Spleen (tissue), 7 donors: ENCODE measurements at regions not wholly inside any gene's neighbourhood (a gene's known extent, or its start where the extent isn't known, plus 50 kb on each side); places are given as distances from the start of the nearest gene placed in this dataset.

ENCODE experiments used
- POLR2A ChIP-seq, 3 donors: fragments of 450-650 bp; IDR thresholded peaks; one replicate each; pipeline ENCODE4 v1.5.1; 2017; ENCODE audit warnings: antibody characterized with exemption in 3 of 3, mild to moderate bottlenecking in 1 of 3
- POLR2AphosphoS5 ChIP-seq, 3 donors: sonication (generic); formaldehyde crosslinking; IDR thresholded peaks; one replicate each; pipeline ENCODE4 v1.5.1; 2017; ENCODE audit warnings: antibody characterized with exemption in 3 of 3
- TF ChIP-seq, protein P1 (sequence below), 11 experiments: fragments of 200-600 bp in 7 of 11; fragments of 450-650 bp in 4 of 11; sonication (generic) in 4 of 11; IDR thresholded peaks in 8 of 11; conservative IDR thresholded peaks in 3 of 11; 1 replicate in 7 of 11; 2 replicates in 4 of 11; pipeline versions ENCODE4 v1.4.0 to v1.8.0; 2016 to 2021; ENCODE audit warnings: antibody characterized with exemption in 11 of 11, inconsistent platforms in 4 of 11, mild to moderate bottlenecking in 1 of 11
- donor health status: DM: no; HTN: no; CAD: no; lungs with moderate emphysema.
- donor health status: DM: no; HTN: no; CAD: no.
- donor health status: DM: no; HTN: no; CAD: no.

DNA sequence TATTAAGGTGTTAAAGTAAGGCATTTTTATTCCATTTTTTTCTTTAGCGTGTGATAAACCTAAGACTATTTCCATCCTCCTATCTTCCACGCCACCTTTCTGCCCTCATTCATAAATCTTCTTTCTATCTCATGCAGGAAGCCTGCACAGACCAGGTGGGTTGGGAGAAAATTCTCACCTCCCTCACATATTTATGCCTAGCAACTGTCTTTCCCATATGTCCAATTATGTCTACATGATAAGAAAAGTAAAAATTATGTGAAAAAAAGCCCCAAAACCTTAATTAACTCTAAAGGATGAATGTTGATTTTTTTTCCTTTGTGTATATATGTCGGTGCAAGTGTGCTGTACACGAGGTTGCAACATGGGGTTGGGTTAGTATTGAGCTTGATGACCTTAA, 225.6 kb upstream of the GCFC2 start:
- TF ChIP-seq, protein P1, sequence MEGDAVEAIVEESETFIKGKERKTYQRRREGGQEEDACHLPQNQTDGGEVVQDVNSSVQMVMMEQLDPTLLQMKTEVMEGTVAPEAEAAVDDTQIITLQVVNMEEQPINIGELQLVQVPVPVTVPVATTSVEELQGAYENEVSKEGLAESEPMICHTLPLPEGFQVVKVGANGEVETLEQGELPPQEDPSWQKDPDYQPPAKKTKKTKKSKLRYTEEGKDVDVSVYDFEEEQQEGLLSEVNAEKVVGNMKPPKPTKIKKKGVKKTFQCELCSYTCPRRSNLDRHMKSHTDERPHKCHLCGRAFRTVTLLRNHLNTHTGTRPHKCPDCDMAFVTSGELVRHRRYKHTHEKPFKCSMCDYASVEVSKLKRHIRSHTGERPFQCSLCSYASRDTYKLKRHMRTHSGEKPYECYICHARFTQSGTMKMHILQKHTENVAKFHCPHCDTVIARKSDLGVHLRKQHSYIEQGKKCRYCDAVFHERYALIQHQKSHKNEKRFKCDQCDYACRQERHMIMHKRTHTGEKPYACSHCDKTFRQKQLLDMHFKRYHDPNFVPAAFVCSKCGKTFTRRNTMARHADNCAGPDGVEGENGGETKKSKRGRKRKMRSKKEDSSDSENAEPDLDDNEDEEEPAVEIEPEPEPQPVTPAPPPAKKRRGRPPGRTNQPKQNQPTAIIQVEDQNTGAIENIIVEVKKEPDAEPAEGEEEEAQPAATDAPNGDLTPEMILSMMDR (IDR thresholded peaks at IDR 0.05 in 8 of 11, conservative IDR thresholded peaks at IDR 0.05 in 3 of 11) = no peak
- TF ChIP-seq POLR2A (IDR thresholded peaks at IDR 0.05) (no peak), POLR2AphosphoS5 (IDR thresholded peaks at IDR 0.05) (no peak)
